Activated T-helper 2 cell treated with anti-CD3 and anti-CD28 coated beads, Interferon-gamma antibody, Interleukin-2, Interleukin-4, amounts not matched to agents 10 μg/mL and 5 μg/mL and 100 μg/mL, durations not matched to agents 14 hours and 24 hours and 36 hours (primary cell): ENCODE measurements at regions not wholly inside any gene's neighbourhood (a gene's known extent, or its start where the extent isn't known, plus 50 kb on each side); places are given as distances from the start of the nearest gene placed in this dataset.

Experiments used
- DNase-seq: peaks from one replicate; pipeline ENCODE4 v3.0.0; 2021; ENCODE audit warnings: low spot score
- H3K27ac Mint-ChIP-seq: one replicate; pipeline ENCODE4 v1.8.0; 2021; ENCODE audit warnings: mixed read lengths
- H3K27me3 Mint-ChIP-seq: one replicate; pipeline ENCODE4 v1.8.0; 2021; ENCODE audit warnings: low read depth, mixed read lengths
- H3K36me3 Mint-ChIP-seq: one replicate; pipeline ENCODE4 v1.8.0; 2021; ENCODE audit warnings: low read depth, mixed read lengths
- H3K4me1 Mint-ChIP-seq: one replicate; pipeline ENCODE4 v1.8.0; 2021; ENCODE audit warnings: low read depth, mixed read lengths
- H3K4me3 Mint-ChIP-seq: one replicate; pipeline ENCODE4 v1.8.0; 2021; ENCODE audit warnings: low read depth, mild to moderate bottlenecking, moderate library complexity, mixed read lengths
- H3K9me3 Mint-ChIP-seq: one replicate; pipeline ENCODE4 v1.8.0; 2021; ENCODE audit warnings: mixed read lengths
- intact Hi-C: fragments of 100-400 bp; cut with micrococcal nuclease; formaldehyde crosslinking; loops from one replicate; pipeline ENCODE4 v1.15.1; 2023

- peaks cover 3% of the 10 kb centered on the region for H3K27me3 Mint-ChIP-seq
- no peak for DNase-seq
- intact Hi-C loops: no loop called here
- no peaks in the 10 kb centered on the region for H3K4me1 Mint-ChIP-seq
- no peak overlapping the region for H3K4me3 Mint-ChIP-seq
- no peak overlapping the region for H3K27ac Mint-ChIP-seq
- H3K36me3 Mint-ChIP-seq: no peaks in the 10 kb centered on the region
- H3K9me3 Mint-ChIP-seq: no peaks in the 10 kb centered on the region
These were observed 349.3 kb downstream of the CXCL12 start for GRCh38 chr10:44035474-44036197.

- no peak overlapping the region for H3K27ac Mint-ChIP-seq
- H3K4me1 Mint-ChIP-seq: no peaks in the 10 kb centered on the region
- H3K4me3 Mint-ChIP-seq: no peak overlapping the region
- intact Hi-C loops: loop anchor here (5.0 kb wide), 1 partner anchor 363 kb away; no protein-coding TSS in a partner anchor
- no peaks in the 10 kb centered on the region for H3K9me3 Mint-ChIP-seq
- no peak for DNase-seq
- peaks cover 3% of the 10 kb centered on the region for H3K27me3 Mint-ChIP-seq
- H3K36me3 Mint-ChIP-seq: no peaks in the 10 kb centered on the region
These were observed 350.0 kb downstream of the CXCL12 start for GRCh38 chr10:44034946-44035345.

- no peaks in the 10 kb centered on the region for H3K36me3 Mint-ChIP-seq
- peaks cover 3% of the 10 kb centered on the region for H3K27me3 Mint-ChIP-seq
- no peak overlapping the region for H3K27ac Mint-ChIP-seq
- no peak overlapping the region for H3K4me3 Mint-ChIP-seq
- DNase-seq: no peak
- no peaks in the 10 kb centered on the region for H3K4me1 Mint-ChIP-seq
- no peaks in the 10 kb centered on the region for H3K9me3 Mint-ChIP-seq
- intact Hi-C loops: loop anchor here (5.0 kb wide), 1 partner anchor 361 kb away; no protein-coding TSS in a partner anchor
These were observed 351.9 kb downstream of the CXCL12 start for GRCh38 chr10:44033008-44033407.

- intact Hi-C loops: loop anchor here (5.0 kb wide), 1 partner anchor 360 kb away; no protein-coding TSS in a partner anchor
- Mint-ChIP-seq H3K27me3 (peaks cover 3% of the 10 kb centered on the region), H3K4me3 (no peak overlapping the region), H3K27ac (no peak overlapping the region), H3K9me3 (no peaks in the 10 kb centered on the region), H3K36me3 (no peaks in the 10 kb centered on the region), H3K4me1 (no peaks in the 10 kb centered on the region)
- DNase-seq: no peak
These were observed 352.7 kb downstream of the CXCL12 start for GRCh38 chr10:44032216-44032615.

- no peak for DNase-seq
- H3K4me1 Mint-ChIP-seq: no peaks in the 10 kb centered on the region
- no peak overlapping the region for H3K4me3 Mint-ChIP-seq
- intact Hi-C loops: loop anchor here (5.0 kb wide), 1 partner anchor 358 kb away; no protein-coding TSS in a partner anchor
- H3K36me3 Mint-ChIP-seq: no peaks in the 10 kb centered on the region
- H3K27ac Mint-ChIP-seq: no peak overlapping the region
- no peaks in the 10 kb centered on the region for H3K9me3 Mint-ChIP-seq
- peaks cover 8% of the 10 kb centered on the region for H3K27me3 Mint-ChIP-seq
These were observed 354.2 kb downstream of the CXCL12 start for GRCh38 chr10:44030738-44031137.

- H3K4me1 Mint-ChIP-seq: no peaks in the 10 kb centered on the region
- no peaks in the 10 kb centered on the region for H3K36me3 Mint-ChIP-seq
- DNase-seq: no peak
- H3K9me3 Mint-ChIP-seq: no peaks in the 10 kb centered on the region
- no peak overlapping the region for H3K4me3 Mint-ChIP-seq
- H3K27ac Mint-ChIP-seq: no peak overlapping the region
- H3K27me3 Mint-ChIP-seq: peaks cover 10% of the 10 kb centered on the region
- intact Hi-C loops: loop anchor here (5.0 kb wide), 1 partner anchor 358 kb away; no protein-coding TSS in a partner anchor
These were observed 354.8 kb downstream of the CXCL12 start for GRCh38 chr10:44030132-44030531.

- H3K36me3 Mint-ChIP-seq: no peaks in the 10 kb centered on the region
- H3K9me3 Mint-ChIP-seq: no peaks in the 10 kb centered on the region
- intact Hi-C loops: no loop called here
- H3K27ac Mint-ChIP-seq: no peak overlapping the region
- DNase-seq: no peak
- H3K4me1 Mint-ChIP-seq: no peaks in the 10 kb centered on the region
- no peak overlapping the region for H3K4me3 Mint-ChIP-seq
- peaks cover 8% of the 10 kb centered on the region for H3K27me3 Mint-ChIP-seq
These were observed 356.3 kb downstream of the CXCL12 start for GRCh38 chr10:44028384-44029137.

- intact Hi-C loops: no loop called here
- Mint-ChIP-seq H3K36me3 (no peaks in the 10 kb centered on the region), H3K4me3 (no peak overlapping the region), H3K27ac (no peak overlapping the region), H3K27me3 (peaks cover 8% of the 10 kb centered on the region), H3K9me3 (no peaks in the 10 kb centered on the region), H3K4me1 (no peaks in the 10 kb centered on the region)
- no peak for DNase-seq
These were observed 360.4 kb downstream of the CXCL12 start for GRCh38 chr10:44024356-44025116.

- Mint-ChIP-seq H3K27ac (no peak overlapping the region), H3K27me3 (peaks cover 8% of the 10 kb centered on the region), H3K36me3 (no peaks in the 10 kb centered on the region), H3K9me3 (no peaks in the 10 kb centered on the region), H3K4me3 (no peak overlapping the region), H3K4me1 (no peaks in the 10 kb centered on the region)
- DNase-seq: no peak
- intact Hi-C loops: no loop called here
These were observed 361.4 kb downstream of the CXCL12 start for GRCh38 chr10:44023517-44023916.

- H3K36me3 Mint-ChIP-seq: no peaks in the 10 kb centered on the region
- intact Hi-C loops: no loop called here
- H3K27ac Mint-ChIP-seq: no peak overlapping the region
- H3K4me1 Mint-ChIP-seq: no peaks in the 10 kb centered on the region
- H3K9me3 Mint-ChIP-seq: no peaks in the 10 kb centered on the region
- H3K27me3 Mint-ChIP-seq: peaks cover 8% of the 10 kb centered on the region
- no peak overlapping the region for H3K4me3 Mint-ChIP-seq
- no peak for DNase-seq
These were observed 362.7 kb downstream of the CXCL12 start for GRCh38 chr10:44022203-44022602.

GRCh38 chr10:44020322-44021111 lies 364.4 kb downstream of the CXCL12 start:
- Mint-ChIP-seq H3K36me3 (no peaks in the 10 kb centered on the region), H3K4me3 (no peak overlapping the region), H3K9me3 (no peaks in the 10 kb centered on the region), H3K4me1 (no peaks in the 10 kb centered on the region), H3K27ac (no peak overlapping the region), H3K27me3 (peaks cover under 1% of the 10 kb centered on the region)
- intact Hi-C loops: no loop called here
- no peak for DNase-seq

- intact Hi-C loops: no loop called here
- DNase-seq: no peak
- Mint-ChIP-seq H3K27me3 (no peaks in the 10 kb centered on the region), H3K27ac (no peak overlapping the region), H3K9me3 (no peaks in the 10 kb centered on the region), H3K4me1 (no peaks in the 10 kb centered on the region), H3K4me3 (no peak overlapping the region), H3K36me3 (no peaks in the 10 kb centered on the region)
These were observed 367.3 kb downstream of the CXCL12 start for GRCh38 chr10:44017483-44018145.
